ENCODE measurements at regions not wholly inside any gene's neighbourhood (a gene's known extent, or its start where the extent isn't known, plus 50 kb on each side); places are given as distances from the start of the nearest gene placed in this dataset.

DNA sequence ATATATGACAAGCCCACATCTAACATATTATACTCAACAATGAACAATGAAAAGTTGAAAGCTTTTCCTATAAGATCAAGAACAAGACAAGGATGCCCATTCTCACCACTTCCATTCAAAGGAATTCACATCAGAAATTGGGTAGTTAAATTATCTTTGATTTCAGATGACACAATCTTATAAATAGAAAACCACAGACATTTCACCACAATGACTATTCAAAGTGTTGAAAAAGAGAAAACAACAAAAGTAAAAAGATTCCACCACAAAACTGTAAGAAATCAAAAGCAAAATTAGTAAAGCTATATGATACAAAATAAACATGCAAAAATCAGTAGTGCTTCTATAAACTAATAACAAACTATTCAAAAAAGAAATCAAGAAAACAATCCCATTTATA lies 279.7 kb upstream of the MYT1L start:
- ChIA-PET POLR2A (no interaction called here), CTCF (interaction anchor here (1.4 kb wide), 1 partner anchor 28 kb away, joined by 3 read pairs; no protein-coding TSS in a partner anchor)
- no peak for DNase-seq (ENCODE audit: extremely low spot score)
- TF ChIP-seq, protein P1, sequence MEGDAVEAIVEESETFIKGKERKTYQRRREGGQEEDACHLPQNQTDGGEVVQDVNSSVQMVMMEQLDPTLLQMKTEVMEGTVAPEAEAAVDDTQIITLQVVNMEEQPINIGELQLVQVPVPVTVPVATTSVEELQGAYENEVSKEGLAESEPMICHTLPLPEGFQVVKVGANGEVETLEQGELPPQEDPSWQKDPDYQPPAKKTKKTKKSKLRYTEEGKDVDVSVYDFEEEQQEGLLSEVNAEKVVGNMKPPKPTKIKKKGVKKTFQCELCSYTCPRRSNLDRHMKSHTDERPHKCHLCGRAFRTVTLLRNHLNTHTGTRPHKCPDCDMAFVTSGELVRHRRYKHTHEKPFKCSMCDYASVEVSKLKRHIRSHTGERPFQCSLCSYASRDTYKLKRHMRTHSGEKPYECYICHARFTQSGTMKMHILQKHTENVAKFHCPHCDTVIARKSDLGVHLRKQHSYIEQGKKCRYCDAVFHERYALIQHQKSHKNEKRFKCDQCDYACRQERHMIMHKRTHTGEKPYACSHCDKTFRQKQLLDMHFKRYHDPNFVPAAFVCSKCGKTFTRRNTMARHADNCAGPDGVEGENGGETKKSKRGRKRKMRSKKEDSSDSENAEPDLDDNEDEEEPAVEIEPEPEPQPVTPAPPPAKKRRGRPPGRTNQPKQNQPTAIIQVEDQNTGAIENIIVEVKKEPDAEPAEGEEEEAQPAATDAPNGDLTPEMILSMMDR (IDR thresholded peaks at IDR 0.05; ENCODE audit: control extremely low read depth, extremely low read depth, low read depth, missing control alignments) = no peak

DNA sequence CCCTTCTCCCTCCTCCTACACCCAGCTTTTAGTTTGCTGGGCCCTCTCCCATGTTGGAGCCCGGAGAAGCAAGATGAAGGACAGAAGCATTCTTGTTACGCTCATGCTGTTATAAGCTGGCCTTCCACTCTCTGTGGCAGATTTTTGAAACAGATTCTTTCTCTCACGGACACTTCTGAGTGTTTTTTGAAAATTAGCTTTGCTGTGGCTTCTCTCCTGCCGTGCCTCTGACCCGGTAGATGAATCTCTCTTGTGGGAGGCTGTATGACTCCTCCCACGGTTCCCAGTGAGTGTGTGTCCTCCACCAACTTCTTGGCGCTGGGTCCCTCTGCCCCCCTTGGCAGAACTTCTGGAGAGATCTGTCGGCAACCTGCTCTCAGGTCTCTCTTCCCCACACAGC lies 269.3 kb upstream of the MYT1L start:
- TF ChIP-seq, protein P1 (IDR thresholded peaks at IDR 0.05; ENCODE audit: control extremely low read depth, extremely low read depth, low read depth, missing control alignments) = no peak
- ChIA-PET POLR2A (no interaction called here), CTCF (no interaction called here)
- DNase-seq (ENCODE audit: extremely low spot score) = no peak

DNA sequence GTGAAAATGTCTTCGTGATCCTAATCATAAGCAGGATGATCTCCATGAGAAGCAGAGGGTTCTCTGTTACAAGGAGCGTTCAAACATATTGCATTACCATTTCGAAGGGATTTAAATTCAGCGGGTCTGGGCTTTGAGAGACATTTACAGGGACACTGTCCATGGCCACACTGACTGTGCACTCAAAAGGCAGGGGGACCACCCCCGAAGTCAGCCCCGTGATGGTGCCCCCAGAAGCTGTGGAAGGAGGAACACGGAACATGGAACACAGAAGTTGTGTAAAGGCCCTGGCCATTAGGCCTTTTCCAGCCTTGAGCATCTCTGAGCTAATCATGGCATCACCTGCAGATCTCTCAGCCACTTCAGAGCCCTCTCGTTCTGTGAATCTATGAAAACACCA lies 268.4 kb upstream of the MYT1L start:
- no peak for DNase-seq (ENCODE audit: extremely low spot score)
- ChIA-PET POLR2A (no interaction called here), CTCF (no interaction called here)
- TF ChIP-seq, protein P1 (IDR thresholded peaks at IDR 0.05; ENCODE audit: control extremely low read depth, extremely low read depth, low read depth, missing control alignments) = no peak

DNA sequence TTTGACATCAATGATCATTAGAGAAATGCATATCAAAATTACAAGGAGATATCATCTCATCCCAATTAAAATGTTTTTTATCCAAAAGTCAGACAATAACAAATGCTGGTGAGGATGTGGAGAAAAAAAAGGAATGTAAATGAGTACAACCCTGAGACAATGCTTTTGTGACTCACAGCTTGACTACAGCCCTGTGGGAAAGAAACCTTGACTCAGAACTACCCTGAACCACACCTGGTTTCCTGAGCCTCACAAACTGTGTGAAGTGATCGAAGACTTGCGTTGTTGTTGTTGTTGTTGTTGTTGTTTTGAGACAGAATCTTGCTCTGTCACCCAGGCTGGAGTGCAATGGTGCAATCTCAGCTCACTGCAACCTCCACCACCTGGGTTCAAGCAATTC lies 266.6 kb upstream of the MYT1L start:
- TF ChIP-seq, protein P1 (IDR thresholded peaks at IDR 0.05; ENCODE audit: control extremely low read depth, extremely low read depth, low read depth, missing control alignments) = no peak
- CTCF ChIA-PET = no interaction called here
- POLR2A ChIA-PET = no interaction called here
- no peak for DNase-seq (ENCODE audit: extremely low spot score)

DNA sequence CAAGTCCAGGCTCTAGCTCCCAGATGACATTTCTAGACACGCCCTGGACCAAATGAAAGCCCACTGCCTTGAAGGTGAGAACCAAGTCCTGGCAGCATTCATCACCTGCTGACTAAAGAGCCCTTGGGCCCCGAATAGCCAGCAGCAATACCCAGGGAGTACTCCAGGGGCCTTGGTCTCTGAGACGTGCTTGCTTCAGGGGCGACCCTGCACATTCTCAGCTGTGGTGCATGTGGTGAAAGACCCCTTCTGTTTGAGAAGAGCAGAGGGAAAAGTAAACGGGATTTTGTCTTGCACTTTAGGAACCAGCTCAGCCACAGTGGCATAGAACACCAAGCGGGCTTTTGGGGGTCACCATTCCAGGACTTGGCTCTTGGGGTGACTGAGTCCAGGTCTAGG lies 260.5 kb upstream of the MYT1L start:
- ChIA-PET POLR2A (no interaction called here), CTCF (no interaction called here)
- no peak for DNase-seq (ENCODE audit: extremely low spot score)
- TF ChIP-seq, protein P1 (IDR thresholded peaks at IDR 0.05; ENCODE audit: control extremely low read depth, extremely low read depth, low read depth, missing control alignments) = no peak

DNA sequence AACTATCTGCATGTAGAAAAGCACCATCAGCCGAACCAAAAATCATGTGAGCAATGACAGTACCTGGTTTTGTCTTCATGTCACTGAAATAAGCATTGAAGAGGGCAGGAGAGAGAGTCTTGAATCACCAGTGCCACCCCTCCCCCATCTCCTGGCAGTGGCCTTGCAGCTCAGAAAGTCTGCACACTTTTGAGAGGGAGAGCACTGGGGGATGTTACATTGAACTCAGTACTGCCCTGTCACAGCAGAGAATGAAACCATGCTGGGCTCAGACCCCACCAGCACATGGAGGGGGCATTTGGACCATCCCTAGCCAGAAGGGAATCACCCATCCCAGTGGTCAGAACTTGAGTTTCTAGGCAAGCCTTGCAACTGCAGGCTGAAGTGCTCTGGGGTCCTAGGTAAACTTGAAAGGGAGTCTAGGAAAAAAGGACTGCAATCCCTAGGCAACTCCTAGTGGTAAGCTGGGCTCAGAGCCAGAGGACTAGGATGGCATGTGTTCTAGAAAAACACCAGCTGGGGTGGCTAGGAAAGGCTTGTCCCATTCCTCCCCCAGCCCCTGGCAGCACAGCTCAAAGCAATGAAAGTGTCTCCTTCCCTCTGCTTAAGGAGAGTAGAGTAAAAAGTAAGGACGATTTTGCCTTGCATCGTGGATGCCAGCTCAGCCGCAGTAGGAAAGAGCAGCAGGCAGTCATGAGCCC lies 259.9 kb upstream of the MYT1L start:
- ChIA-PET CTCF (no interaction called here), POLR2A (no interaction called here)
- TF ChIP-seq, protein P1 (IDR thresholded peaks at IDR 0.05; ENCODE audit: control extremely low read depth, extremely low read depth, low read depth, missing control alignments) = no peak
- no peak for DNase-seq (ENCODE audit: extremely low spot score)
